Testis (tissue), 2 donors: ENCODE measurements at regions not wholly inside any gene's neighbourhood (a gene's known extent, or its start where the extent isn't known, plus 50 kb on each side); places are given as distances from the start of the nearest gene placed in this dataset.

ENCODE experiments used
- CTCF ChIP-seq, 3 experiments: fragments of 450-650 bp in 2 of 3; fragments of 200-600 bp in 1 of 3; sonication (generic) in 1 of 3; IDR thresholded peaks; one replicate each; pipeline ENCODE4 v1.5.1; 2016 to 2019; ENCODE audit warnings: antibody characterized with exemption in 3 of 3, mild to moderate bottlenecking in 2 of 3, moderate library complexity in 1 of 3
- POLR2A ChIP-seq: fragments of 450-650 bp; IDR thresholded peaks from one replicate; pipeline ENCODE4 v1.6.1; 2017; ENCODE audit warnings: antibody characterized with exemption, mild to moderate bottlenecking, moderate library complexity

DNA sequence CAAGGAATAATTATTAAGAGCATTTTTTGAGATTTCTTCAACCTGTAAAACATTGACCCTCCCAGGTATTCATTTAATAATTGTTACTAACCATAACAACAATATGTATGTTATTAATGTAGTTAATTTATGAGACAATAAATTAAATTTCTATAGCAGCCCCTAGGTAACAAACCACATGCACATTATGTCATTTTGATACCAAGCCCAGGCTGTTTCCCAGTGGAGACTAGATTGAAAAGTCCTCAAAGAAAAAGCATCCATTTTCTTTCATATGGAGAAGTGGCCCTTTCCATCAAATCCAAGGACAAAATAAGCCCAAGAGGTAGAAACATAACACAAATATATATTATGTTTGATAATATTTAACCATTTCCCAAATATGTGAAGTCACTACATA lies 104.3 kb upstream of the GK2 start:
- TF ChIP-seq CTCF (IDR thresholded peaks at IDR 0.05), result no peak
- TF ChIP-seq POLR2A, result no peak
